Peyer's patch (tissue), 4 donors: ENCODE measurements at regions not wholly inside any gene's neighbourhood (a gene's known extent, or its start where the extent isn't known, plus 50 kb on each side); places are given as distances from the start of the nearest gene placed in this dataset.

Source experiments
- CTCF ChIP-seq, 6 experiments: fragments of 450-650 bp in 4 of 6; fragments of 200-600 bp in 2 of 6; sonication (generic) in 1 of 6; IDR thresholded peaks; one replicate each; pipeline ENCODE4 v1.5.1; 2017 to 2019; ENCODE audit warnings: antibody characterized with exemption in 6 of 6, mild to moderate bottlenecking in 3 of 6, moderate library complexity in 1 of 6
- POLR2A ChIP-seq, 2 donors: fragments of 450-650 bp; IDR thresholded peaks; one replicate each; pipeline ENCODE4 v1.5.1; 2017; ENCODE audit warnings: antibody characterized with exemption in 2 of 2, mild to moderate bottlenecking in 2 of 2, moderate library complexity in 2 of 2

GRCh38 chr12:118734266-118734665 lies 247.1 kb upstream of the SRRM4 start:
- no peak for TF ChIP-seq POLR2A (IDR thresholded peaks at IDR 0.05)
- no peak for TF ChIP-seq CTCF (IDR thresholded peaks at IDR 0.05)
